GM23248 (cell line): ENCODE measurements at regions not wholly inside any gene's neighbourhood (a gene's known extent, or its start where the extent isn't known, plus 50 kb on each side); places are given as distances from the start of the nearest gene placed in this dataset.

Source experiments
- EZH2 ChIP-seq: fragments of 200-600 bp; sonication (generic); IDR thresholded peaks from 2 replicates; pipeline ENCODE4 v1.6.1; 2018; ENCODE audit warnings: antibody characterized with exemption, mild to moderate bottlenecking; ENCODE audit not compliant: insufficient read depth, poor library complexity, severe bottlenecking
- EZH2phosphoT487 ChIP-seq: fragments of 200-600 bp; sonication (generic); IDR thresholded peaks from 2 replicates; pipeline ENCODE4 v1.6.1; 2018; ENCODE audit warnings: antibody characterized with exemption, moderate library complexity, mild to moderate bottlenecking, low read depth; ENCODE audit not compliant: insufficient read depth

- TF ChIP-seq EZH2: no peak
- TF ChIP-seq EZH2phosphoT487: no peak
These were observed 79.2 kb upstream of the NALF2 start for GRCh38 chrX:69424910-69425309.
